H1 (cell line): ENCODE measurements at regions not wholly inside any gene's neighbourhood (a gene's known extent, or its start where the extent isn't known, plus 50 kb on each side); places are given as distances from the start of the nearest gene placed in this dataset.
A peak's percentile ranks its signal among the peaks of the same experiment; 100 is the strongest.

Experiments
- CBX8 ChIP-seq: fragments of 300-800, 300-1000 bp; sonication (generic); IDR thresholded peaks from 2 replicates; pipeline ENCODE4 v1.7.1; 2016; ENCODE audit warnings: low read depth, low read length, borderline replicate concordance
- CHD2 ChIP-seq: IDR thresholded peaks from 2 replicates; pipeline ENCODE4 v1.6.1; 2012; ENCODE audit warnings: low read length, improper control_type of control experiment
- EGR1 ChIP-seq: IDR thresholded peaks from 2 replicates; pipeline ENCODE4 v1.6.1; 2011; ENCODE audit warnings: low read depth, low read length, borderline replicate concordance
- POLR2A ChIP-seq, 2 experiments: IDR thresholded peaks; 1 replicate in 1 of 2; 2 replicates in 1 of 2; pipeline ENCODE4 v1.6.1; 2011; ENCODE audit warnings: low read depth in 2 of 2, low read length in 2 of 2, mild to moderate bottlenecking in 2 of 2; ENCODE audit errors: control extremely low read depth in 1 of 2
- RAD21 ChIP-seq, 2 experiments: IDR thresholded peaks in 1 of 2; conservative IDR thresholded peaks in 1 of 2; 2 replicates each; pipeline ENCODE4 v1.6.1; 2011; ENCODE audit warnings: low read depth in 2 of 2, low read length in 2 of 2, improper control_type of control experiment in 1 of 2, inconsistent platforms in 1 of 2, mild to moderate bottlenecking in 1 of 2, moderate library complexity in 1 of 2
- SIX5 ChIP-seq: IDR thresholded peaks from 2 replicates; pipeline ENCODE4 v1.6.1; 2011; ENCODE audit warnings: mild to moderate bottlenecking, low read depth, low read length
- SP2 ChIP-seq: IDR thresholded peaks from 2 replicates; pipeline ENCODE4 v1.6.1; 2012; ENCODE audit warnings: mild to moderate bottlenecking, low read length, inconsistent platforms
- TBP ChIP-seq: IDR thresholded peaks from 2 replicates; pipeline ENCODE4 v1.6.1; 2011; ENCODE audit warnings: low read depth, low read length, improper control_type of control experiment
- YY1 ChIP-seq: IDR thresholded peaks from 2 replicates; pipeline ENCODE4 v1.6.1; 2011; ENCODE audit warnings: low read depth, mild to moderate bottlenecking, low read length
- TF ChIP-seq, protein P1 (sequence below), 3 experiments: IDR thresholded peaks; 1 replicate in 2 of 3; 2 replicates in 1 of 3; pipeline versions ENCODE4 v1.5.1 to v1.6.1; 2011; ENCODE audit warnings: low read length in 3 of 3, mild to moderate bottlenecking in 3 of 3, inconsistent platforms in 2 of 3, low read depth in 1 of 3, moderate library complexity in 1 of 3; ENCODE audit not compliant: insufficient read depth in 1 of 3; ENCODE audit errors: control extremely low read depth in 1 of 3
- TF ChIP-seq, protein P2 (sequence below): IDR thresholded peaks from 2 replicates; pipeline ENCODE4 v1.6.1; 2011; ENCODE audit warnings: low read depth, mild to moderate bottlenecking, low read length; ENCODE audit not compliant: insufficient read depth

DNA sequence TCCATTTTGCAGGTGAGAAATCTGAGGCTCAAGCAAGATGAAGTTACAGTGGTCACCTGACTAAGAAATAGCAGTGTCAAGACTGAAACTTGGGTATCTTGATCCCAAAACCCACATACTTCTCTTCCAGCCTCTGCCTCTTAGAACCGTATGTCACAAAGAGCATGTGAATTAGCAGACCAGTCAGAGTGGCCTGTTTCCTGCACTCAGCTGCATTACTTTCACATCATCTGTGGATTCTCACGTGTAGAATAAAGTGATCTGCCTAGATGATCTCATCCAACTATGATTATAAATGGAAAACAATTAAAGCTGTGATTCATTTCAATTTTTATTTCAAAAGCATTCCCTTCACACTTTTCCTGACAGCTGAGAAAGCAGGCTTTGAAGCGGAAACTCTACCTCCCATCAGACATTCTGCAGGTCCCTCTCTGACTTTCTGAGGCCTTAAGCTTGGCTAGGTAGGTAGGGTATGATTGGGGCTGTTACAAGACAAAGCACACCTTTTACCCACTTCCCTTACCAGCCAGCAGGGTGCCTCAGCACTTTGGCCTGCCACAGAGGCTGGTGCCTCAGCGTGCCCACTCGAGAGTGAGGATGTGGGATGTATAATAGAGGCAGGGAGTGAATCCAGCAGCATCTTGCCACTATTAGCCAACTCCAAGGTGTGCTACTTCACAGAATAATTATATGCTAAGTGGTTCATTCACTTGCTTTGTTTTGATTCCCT, 70.2 kb upstream of the PDE1C start:
- TF ChIP-seq, protein P1, sequence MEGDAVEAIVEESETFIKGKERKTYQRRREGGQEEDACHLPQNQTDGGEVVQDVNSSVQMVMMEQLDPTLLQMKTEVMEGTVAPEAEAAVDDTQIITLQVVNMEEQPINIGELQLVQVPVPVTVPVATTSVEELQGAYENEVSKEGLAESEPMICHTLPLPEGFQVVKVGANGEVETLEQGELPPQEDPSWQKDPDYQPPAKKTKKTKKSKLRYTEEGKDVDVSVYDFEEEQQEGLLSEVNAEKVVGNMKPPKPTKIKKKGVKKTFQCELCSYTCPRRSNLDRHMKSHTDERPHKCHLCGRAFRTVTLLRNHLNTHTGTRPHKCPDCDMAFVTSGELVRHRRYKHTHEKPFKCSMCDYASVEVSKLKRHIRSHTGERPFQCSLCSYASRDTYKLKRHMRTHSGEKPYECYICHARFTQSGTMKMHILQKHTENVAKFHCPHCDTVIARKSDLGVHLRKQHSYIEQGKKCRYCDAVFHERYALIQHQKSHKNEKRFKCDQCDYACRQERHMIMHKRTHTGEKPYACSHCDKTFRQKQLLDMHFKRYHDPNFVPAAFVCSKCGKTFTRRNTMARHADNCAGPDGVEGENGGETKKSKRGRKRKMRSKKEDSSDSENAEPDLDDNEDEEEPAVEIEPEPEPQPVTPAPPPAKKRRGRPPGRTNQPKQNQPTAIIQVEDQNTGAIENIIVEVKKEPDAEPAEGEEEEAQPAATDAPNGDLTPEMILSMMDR (IDR thresholded peaks at IDR 0.05; ENCODE audit: control extremely low read depth in 1 of 3, insufficient read depth in 1 of 3, low read depth in 1 of 3, low read length in 3 of 3): peak; percentile 11 to 20 (median 20); a peak in 2 of 4 replicates
- TF ChIP-seq CHD2 (no peak), POLR2A (IDR thresholded peaks at IDR 0.05; ENCODE audit: control extremely low read depth in 1 of 2, low read depth in 2 of 2, low read length in 2 of 2) (no peak), SP2 (no peak), EGR1 (no peak), RAD21 (IDR thresholded peaks at IDR 0.05 in 1 of 2, conservative IDR thresholded peaks at IDR 0.05 in 1 of 2; ENCODE audit: low read depth in 2 of 2, low read length in 2 of 2) (no peak; a peak in 1 of 4 replicates), CBX8 (no peak), YY1 (no peak), TBP (no peak), SIX5 (no peak)
- TF ChIP-seq, protein P2, sequence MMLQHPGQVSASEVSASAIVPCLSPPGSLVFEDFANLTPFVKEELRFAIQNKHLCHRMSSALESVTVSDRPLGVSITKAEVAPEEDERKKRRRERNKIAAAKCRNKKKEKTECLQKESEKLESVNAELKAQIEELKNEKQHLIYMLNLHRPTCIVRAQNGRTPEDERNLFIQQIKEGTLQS: no peak
